ENCODE measurements at regions not wholly inside any gene's neighbourhood (a gene's known extent, or its start where the extent isn't known, plus 50 kb on each side); places are given as distances from the start of the nearest gene placed in this dataset.

- POLR2A ChIA-PET = no interaction called here
- CTCF ChIA-PET = interaction anchor here (1.0 to 1.4 kb wide), 3 partner anchors 17 to 373 kb away, joined by 3 to 10 read pairs (median 3); no protein-coding TSS in a partner anchor
- no peak overlapping the region for H3K4me3 Mint-ChIP-seq (ENCODE audit: unreplicated experiment)
- intact Hi-C loops (cut with micrococcal nuclease) = no loop called here
- no peak for DNase-seq (ENCODE audit: unreplicated experiment)
- H3K27me3 Mint-ChIP-seq (ENCODE audit: insufficient read depth, unreplicated experiment) = peaks cover 27% of the 10 kb centered on the region
- no TSS peak for BruUV-seq (replicated peaks)
- TF ChIP-seq CTCF (IDR thresholded peaks at IDR 0.05; ENCODE audit: unreplicated experiment) = no peak
- no peaks in the 10 kb centered on the region for H3K36me3 Mint-ChIP-seq (ENCODE audit: insufficient read depth, unreplicated experiment)
- H3K4me1 Mint-ChIP-seq (ENCODE audit: insufficient read depth, unreplicated experiment) = no peaks in the 10 kb centered on the region
- no peaks in the 10 kb centered on the region for H3K9me3 Mint-ChIP-seq (ENCODE audit: unreplicated experiment)
- no peak overlapping the region for H3K27ac Mint-ChIP-seq (ENCODE audit: low read depth, unreplicated experiment)
Observed at GRCh38 chr9:38281196-38281595, 111.3 kb upstream of the ALDH1B1 start.

DNA sequence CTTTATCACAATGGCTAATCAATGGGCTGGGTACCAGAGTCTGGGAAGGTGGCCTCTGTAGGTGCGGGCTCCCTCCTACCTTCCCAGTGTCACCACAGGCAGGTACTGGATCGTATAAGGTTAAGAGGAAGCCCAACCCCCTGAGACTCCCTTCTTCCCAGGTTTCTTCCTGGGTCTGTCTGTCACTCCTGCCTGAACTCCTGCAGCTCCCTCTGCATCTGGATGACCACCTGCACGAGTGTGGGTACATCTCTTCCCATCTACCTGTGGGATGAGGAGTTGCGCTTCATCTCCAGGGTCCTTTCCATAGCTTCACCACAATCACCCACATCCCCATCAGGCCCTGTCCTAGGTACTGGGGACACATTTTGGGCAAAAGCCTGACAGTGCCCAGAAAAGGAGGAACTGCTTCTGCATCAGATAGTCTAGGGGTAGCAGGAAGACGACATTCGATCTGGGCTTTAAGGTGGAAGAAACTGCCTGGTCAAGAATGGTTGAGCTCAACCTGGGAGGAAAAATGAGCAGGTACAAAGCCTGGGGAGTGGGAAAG lies 112.2 kb upstream of the ALDH1B1 start:
- DNase-seq (ENCODE audit: unreplicated experiment) = no peak
- Mint-ChIP-seq H3K9me3 (ENCODE audit: unreplicated experiment) (no peaks in the 10 kb centered on the region), H3K4me3 (ENCODE audit: unreplicated experiment) (no peak overlapping the region), H3K36me3 (ENCODE audit: insufficient read depth, unreplicated experiment) (no peaks in the 10 kb centered on the region), H3K27me3 (ENCODE audit: insufficient read depth, unreplicated experiment) (peaks cover 19% of the 10 kb centered on the region), H3K4me1 (ENCODE audit: insufficient read depth, unreplicated experiment) (no peaks in the 10 kb centered on the region), H3K27ac (ENCODE audit: low read depth, unreplicated experiment) (no peak overlapping the region)
- ChIA-PET CTCF (interaction anchor here (1.0 to 1.2 kb wide), 2 partner anchors 16 to 119 kb away, joined by 3 read pairs; no protein-coding TSS in a partner anchor), POLR2A (no interaction called here)
- BruUV-seq (replicated peaks) = no TSS peak
- no peak for TF ChIP-seq CTCF (IDR thresholded peaks at IDR 0.05; ENCODE audit: unreplicated experiment)
- intact Hi-C loops (cut with micrococcal nuclease) = no loop called here

DNA sequence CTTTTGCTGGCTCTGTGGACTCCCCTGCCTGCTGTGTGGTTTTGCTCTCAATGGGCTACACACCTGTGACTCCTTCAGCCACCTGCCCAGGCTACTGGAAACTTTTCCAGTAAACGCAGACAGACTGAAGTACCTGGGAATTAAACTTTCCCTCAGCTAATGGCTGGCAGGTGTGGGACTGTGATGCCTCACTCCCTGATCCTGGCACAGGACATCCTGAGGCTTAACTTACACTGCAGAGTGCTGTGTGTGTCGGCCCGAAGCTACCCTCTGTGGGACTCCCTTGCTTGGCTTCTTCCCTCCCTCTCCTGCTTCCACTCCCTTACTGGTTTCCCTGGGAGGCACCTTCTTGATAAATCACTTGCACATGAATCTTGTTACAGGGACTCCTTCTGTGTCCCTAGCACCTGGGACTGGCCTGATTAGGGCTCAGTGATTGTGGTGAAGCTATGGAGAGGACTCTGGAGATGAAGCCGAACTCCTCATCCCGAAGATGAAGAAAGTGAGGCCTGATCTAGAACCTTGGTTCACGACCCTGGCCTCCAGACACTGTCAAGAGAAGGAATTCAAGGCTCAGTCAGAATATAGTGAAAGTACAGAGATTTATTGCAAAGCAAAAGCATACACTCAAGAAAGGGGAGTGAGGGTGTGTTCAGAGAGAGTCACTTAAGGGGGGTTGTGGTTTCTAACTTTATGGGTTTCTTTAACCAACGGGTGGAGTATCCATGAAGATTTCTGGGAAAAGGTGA lies 113.4 kb upstream of the ALDH1B1 start:
- no TSS peak for BruUV-seq (replicated peaks)
- ChIA-PET POLR2A (no interaction called here), CTCF (interaction anchor here (0.5 to 0.7 kb wide), 2 partner anchors 44 to 361 kb away, joined by 3 to 5 read pairs; no protein-coding TSS in a partner anchor)
- Mint-ChIP-seq H3K27me3 (ENCODE audit: insufficient read depth, unreplicated experiment) (peaks cover 16% of the 10 kb centered on the region), H3K4me3 (ENCODE audit: unreplicated experiment) (no peak overlapping the region), H3K27ac (ENCODE audit: low read depth, unreplicated experiment) (no peak overlapping the region), H3K4me1 (ENCODE audit: insufficient read depth, unreplicated experiment) (no peaks in the 10 kb centered on the region), H3K36me3 (ENCODE audit: insufficient read depth, unreplicated experiment) (no peaks in the 10 kb centered on the region), H3K9me3 (ENCODE audit: unreplicated experiment) (no peaks in the 10 kb centered on the region)
- no peak for TF ChIP-seq CTCF (IDR thresholded peaks at IDR 0.05; ENCODE audit: unreplicated experiment)
- intact Hi-C loops (cut with micrococcal nuclease) = no loop called here
- DNase-seq (ENCODE audit: unreplicated experiment) = no peak

DNA sequence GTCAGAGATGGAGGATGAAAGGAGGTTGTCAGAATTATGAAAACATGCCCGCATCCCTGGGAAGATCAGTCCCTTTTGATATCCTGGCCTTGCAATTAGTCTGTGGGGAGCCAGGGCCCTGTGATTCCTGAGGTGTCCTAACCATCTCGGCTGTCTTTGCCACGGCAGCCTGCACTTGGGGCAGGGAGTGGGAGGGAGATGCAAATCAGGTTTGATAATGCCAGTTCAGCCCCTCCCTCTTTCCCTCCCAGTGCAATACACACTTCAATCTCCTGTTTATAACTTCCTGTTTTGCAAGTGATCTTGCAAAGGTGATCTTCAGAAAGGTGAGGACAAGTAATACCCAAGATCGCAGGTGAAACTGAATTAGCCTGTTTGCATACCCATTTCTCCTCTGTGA lies 114.0 kb upstream of the ALDH1B1 start:
- Mint-ChIP-seq H3K27ac (ENCODE audit: low read depth, unreplicated experiment) (no peak overlapping the region), H3K4me1 (ENCODE audit: insufficient read depth, unreplicated experiment) (no peaks in the 10 kb centered on the region), H3K36me3 (ENCODE audit: insufficient read depth, unreplicated experiment) (no peaks in the 10 kb centered on the region), H3K4me3 (ENCODE audit: unreplicated experiment) (no peak overlapping the region), H3K27me3 (ENCODE audit: insufficient read depth, unreplicated experiment) (peaks cover 17% of the 10 kb centered on the region), H3K9me3 (ENCODE audit: unreplicated experiment) (no peaks in the 10 kb centered on the region)
- DNase-seq (ENCODE audit: unreplicated experiment) = no peak
- no peak for TF ChIP-seq CTCF (IDR thresholded peaks at IDR 0.05; ENCODE audit: unreplicated experiment)
- POLR2A ChIA-PET = no interaction called here
- intact Hi-C loops (cut with micrococcal nuclease) = no loop called here
- CTCF ChIA-PET = interaction anchor here (0.7 kb wide), 1 partner anchor 361 kb away, joined by 3 read pairs; no protein-coding TSS in a partner anchor
- BruUV-seq (replicated peaks) = no TSS peak
